ENCODE measurements at regions not wholly inside any gene's neighbourhood (a gene's known extent, or its start where the extent isn't known, plus 50 kb on each side); places are given as distances from the start of the nearest gene placed in this dataset.

DNA sequence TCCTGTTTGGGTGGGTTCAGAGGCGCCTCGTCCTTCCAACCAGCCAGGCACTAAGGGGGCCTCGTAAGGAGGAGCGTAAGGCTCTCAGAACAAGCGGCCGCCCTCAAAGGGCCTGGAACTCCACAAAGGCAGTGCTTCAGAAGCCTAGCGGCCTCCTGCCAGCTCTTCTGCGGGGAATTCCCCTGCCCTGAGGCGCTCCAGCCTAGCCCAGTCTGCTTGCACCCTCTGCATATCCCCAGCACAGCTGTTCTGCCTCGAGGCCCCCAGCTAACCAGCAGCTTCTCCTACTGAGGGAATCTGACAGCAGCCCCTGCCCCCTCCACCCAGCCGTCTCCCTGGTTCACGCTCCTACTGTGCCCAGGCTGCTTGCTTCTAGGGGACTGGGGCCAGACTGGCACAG, 265.9 kb downstream of the TFCP2L1 start:
- TF ChIP-seq, protein P1, sequence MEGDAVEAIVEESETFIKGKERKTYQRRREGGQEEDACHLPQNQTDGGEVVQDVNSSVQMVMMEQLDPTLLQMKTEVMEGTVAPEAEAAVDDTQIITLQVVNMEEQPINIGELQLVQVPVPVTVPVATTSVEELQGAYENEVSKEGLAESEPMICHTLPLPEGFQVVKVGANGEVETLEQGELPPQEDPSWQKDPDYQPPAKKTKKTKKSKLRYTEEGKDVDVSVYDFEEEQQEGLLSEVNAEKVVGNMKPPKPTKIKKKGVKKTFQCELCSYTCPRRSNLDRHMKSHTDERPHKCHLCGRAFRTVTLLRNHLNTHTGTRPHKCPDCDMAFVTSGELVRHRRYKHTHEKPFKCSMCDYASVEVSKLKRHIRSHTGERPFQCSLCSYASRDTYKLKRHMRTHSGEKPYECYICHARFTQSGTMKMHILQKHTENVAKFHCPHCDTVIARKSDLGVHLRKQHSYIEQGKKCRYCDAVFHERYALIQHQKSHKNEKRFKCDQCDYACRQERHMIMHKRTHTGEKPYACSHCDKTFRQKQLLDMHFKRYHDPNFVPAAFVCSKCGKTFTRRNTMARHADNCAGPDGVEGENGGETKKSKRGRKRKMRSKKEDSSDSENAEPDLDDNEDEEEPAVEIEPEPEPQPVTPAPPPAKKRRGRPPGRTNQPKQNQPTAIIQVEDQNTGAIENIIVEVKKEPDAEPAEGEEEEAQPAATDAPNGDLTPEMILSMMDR (IDR thresholded peaks at IDR 0.05) = no peak
- no peak for TF ChIP-seq POLR2A (IDR thresholded peaks at IDR 0.05)
